ENCODE measurements at regions not wholly inside any gene's neighbourhood (a gene's known extent, or its start where the extent isn't known, plus 50 kb on each side); places are given as distances from the start of the nearest gene placed in this dataset.
"Not testable (repeated sequence)": the region's sequence is repeated elsewhere in the genome, so short reads cannot be mapped to it uniquely, and the experiment has no call there.

- TF ChIP-seq CTCF (IDR thresholded peaks at IDR 0.05; ENCODE audit: control insufficient read depth, insufficient read depth, low read depth, low read length, missing control alignments): no peak
- no peak for DNase-seq (ENCODE audit: low read depth)
- H3K4me3 ChIP-seq (ENCODE audit: control insufficient read depth, low read depth, low read length): no peak overlapping the region
Measured at GRCh38 chr3:3654916-3655315, 144.3 kb upstream of the LRRN1 start.

DNA sequence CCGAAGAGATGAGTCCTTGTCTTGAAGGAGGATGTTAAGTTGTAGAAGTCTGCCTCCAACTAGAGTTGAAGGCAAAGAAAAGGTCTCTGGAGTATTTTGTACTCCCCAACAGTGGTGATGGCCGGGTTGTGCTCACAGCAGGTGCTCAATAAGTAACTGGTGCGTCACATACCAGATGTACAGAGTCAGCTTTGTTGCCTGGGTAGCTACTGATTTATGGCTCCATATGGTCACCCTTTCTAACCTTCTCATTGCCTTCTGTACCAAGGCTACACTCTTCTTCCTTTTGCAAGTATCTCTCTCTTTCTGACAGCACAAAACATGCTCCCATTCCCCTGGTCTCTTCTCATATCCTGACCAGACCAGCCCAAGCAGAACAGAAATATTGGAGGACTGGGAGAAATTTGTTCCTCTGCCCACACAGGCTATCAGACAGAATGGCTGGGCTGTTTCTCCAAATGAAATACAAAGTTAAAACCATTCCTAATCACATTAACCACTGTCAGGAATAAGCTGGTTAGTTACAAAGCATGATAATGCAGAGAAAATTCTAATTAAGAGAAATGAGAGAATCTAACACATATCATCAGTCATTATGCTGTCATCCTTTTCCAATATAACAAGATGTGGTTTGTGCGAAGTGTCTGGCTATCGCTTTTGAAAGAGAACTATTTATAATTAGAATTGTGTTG is 150.1 kb upstream of the LRRN1 start:
- no peak for TF ChIP-seq CTCF (IDR thresholded peaks at IDR 0.05; ENCODE audit: control insufficient read depth, insufficient read depth, low read depth, low read length, missing control alignments)
- no peak overlapping the region for H3K4me3 ChIP-seq (ENCODE audit: control insufficient read depth, low read depth, low read length)
- DNase-seq (ENCODE audit: low read depth): no peak

- TF ChIP-seq CTCF (IDR thresholded peaks at IDR 0.05; ENCODE audit: control insufficient read depth, insufficient read depth, low read depth, low read length, missing control alignments): no peak
Measured at GRCh38 chr3:3646934-3647333, 152.3 kb upstream of the LRRN1 start.

GRCh38 chr3:3646103-3646844 is 153.0 kb upstream of the LRRN1 start:
- H3K4me3 ChIP-seq (ENCODE audit: control insufficient read depth, low read depth, low read length); DNase-seq (ENCODE audit: low read depth): not testable (repeated sequence)

More at GRCh38 chr3:3646934-3647333, 152.3 kb upstream of the LRRN1 start:
- no peak overlapping the region for H3K4me3 ChIP-seq (ENCODE audit: control insufficient read depth, low read depth, low read length)
- DNase-seq (ENCODE audit: low read depth): no peak

- H3K4me3 ChIP-seq (ENCODE audit: control insufficient read depth, low read depth, low read length): no peak overlapping the region
- no peak for TF ChIP-seq CTCF (IDR thresholded peaks at IDR 0.05; ENCODE audit: control insufficient read depth, insufficient read depth, low read depth, low read length, missing control alignments)
- no peak for DNase-seq (ENCODE audit: low read depth)
Measured at GRCh38 chr3:3641877-3642455, 157.3 kb upstream of the LRRN1 start.

- no peak for TF ChIP-seq CTCF (IDR thresholded peaks at IDR 0.05; ENCODE audit: control insufficient read depth, insufficient read depth, low read depth, low read length, missing control alignments)
- no peak overlapping the region for H3K4me3 ChIP-seq (ENCODE audit: control insufficient read depth, low read depth, low read length)
- DNase-seq (ENCODE audit: low read depth): no peak
Measured at GRCh38 chr3:3639078-3639477, 160.2 kb upstream of the LRRN1 start.

- no peak for TF ChIP-seq CTCF (IDR thresholded peaks at IDR 0.05; ENCODE audit: control insufficient read depth, insufficient read depth, low read depth, low read length, missing control alignments)
- DNase-seq (ENCODE audit: low read depth): no peak
- no peak overlapping the region for H3K4me3 ChIP-seq (ENCODE audit: control insufficient read depth, low read depth, low read length)
Measured at GRCh38 chr3:3636815-3637214, 162.4 kb upstream of the LRRN1 start.
